NT2/D1 (cell line): ENCODE measurements at regions not wholly inside any gene's neighbourhood (a gene's known extent, or its start where the extent isn't known, plus 50 kb on each side); places are given as distances from the start of the nearest gene placed in this dataset.

ENCODE experiments used
- SUZ12 ChIP-seq: IDR thresholded peaks from 2 replicates; pipeline ENCODE4 v1.6.1; 2011; ENCODE audit not compliant: insufficient read length, insufficient read depth; ENCODE audit errors: extremely low read depth
- YY1 ChIP-seq: IDR thresholded peaks from 2 replicates; pipeline ENCODE4 v1.6.1; 2011; ENCODE audit not compliant: insufficient read length, insufficient read depth
- ZNF274 ChIP-seq: IDR thresholded peaks from 2 replicates; pipeline ENCODE4 v1.6.1; 2011; ENCODE audit warnings: mild to moderate bottlenecking, low read depth, low read length

- TF ChIP-seq YY1 (no peak), ZNF274 (no peak), SUZ12 (no peak)
Observed at GRCh38 chr5:9958914-9959313, 290.8 kb downstream of the ATPSCKMT start.
